ENCODE measurements at regions not wholly inside any gene's neighbourhood (a gene's known extent, or its start where the extent isn't known, plus 50 kb on each side); places are given as distances from the start of the nearest gene placed in this dataset.
"Not testable (repeated sequence)": the region's sequence is repeated elsewhere in the genome, so short reads cannot be mapped to it uniquely, and the experiment has no call there.

GRCh38 chr10:131363416-131363815 lies 51.9 kb upstream of the TCERG1L start:
- DNase-seq (ENCODE audit: low spot score): no peak
- intact Hi-C loops (cut with DNase I): no loop called here

- DNase-seq (ENCODE audit: low spot score): no peak
- intact Hi-C loops (cut with DNase I): no loop called here
Observed at GRCh38 chr10:131371571-131371970, 60.0 kb upstream of the TCERG1L start.

GRCh38 chr10:131381576-131381975 lies 70.1 kb upstream of the TCERG1L start:
- intact Hi-C loops (cut with DNase I): no loop called here
- no peak for DNase-seq (ENCODE audit: low spot score)

GRCh38 chr10:131385161-131385872 lies 73.8 kb upstream of the TCERG1L start:
- intact Hi-C loops (cut with DNase I); DNase-seq (ENCODE audit: low spot score): not testable (repeated sequence)

GRCh38 chr10:131387018-131387529 lies 75.6 kb upstream of the TCERG1L start:
- no peak for DNase-seq (ENCODE audit: low spot score)
- intact Hi-C loops (cut with DNase I): no loop called here

- no peak for DNase-seq (ENCODE audit: low spot score)
- intact Hi-C loops (cut with DNase I): no loop called here
Observed at GRCh38 chr10:131391936-131392335, 80.4 kb upstream of the TCERG1L start.

GRCh38 chr10:131396121-131397050 lies 84.9 kb upstream of the TCERG1L start:
- intact Hi-C loops (cut with DNase I): no loop called here
- DNase-seq (ENCODE audit: low spot score): peak; percentile 25

GRCh38 chr10:131398166-131398565 lies 86.6 kb upstream of the TCERG1L start:
- DNase-seq (ENCODE audit: low spot score): peak; percentile 74
- intact Hi-C loops (cut with DNase I): no loop called here

GRCh38 chr10:131399981-131400380 lies 88.5 kb upstream of the TCERG1L start:
- DNase-seq (ENCODE audit: low spot score): no peak
- intact Hi-C loops (cut with DNase I): no loop called here

GRCh38 chr10:131400513-131400912 lies 89.0 kb upstream of the TCERG1L start:
- DNase-seq (ENCODE audit: low spot score): peak; percentile 36
- intact Hi-C loops (cut with DNase I): no loop called here

- intact Hi-C loops (cut with DNase I): no loop called here
- DNase-seq (ENCODE audit: low spot score): peak; percentile 80
Observed at GRCh38 chr10:131402771-131403650, 91.5 kb upstream of the TCERG1L start.

- intact Hi-C loops (cut with DNase I): no loop called here
- DNase-seq (ENCODE audit: low spot score): no peak
Observed at GRCh38 chr10:131403936-131404335, 92.4 kb upstream of the TCERG1L start.

- no peak for DNase-seq (ENCODE audit: low spot score)
- intact Hi-C loops (cut with DNase I): no loop called here
Observed at GRCh38 chr10:131404886-131405285, 93.4 kb upstream of the TCERG1L start.

- intact Hi-C loops (cut with DNase I): no loop called here
- no peak for DNase-seq (ENCODE audit: low spot score)
Observed at GRCh38 chr10:131406676-131407392, 95.3 kb upstream of the TCERG1L start.

GRCh38 chr10:131418681-131419080 lies 107.2 kb upstream of the TCERG1L start:
- DNase-seq (ENCODE audit: low spot score): no peak
- intact Hi-C loops (cut with DNase I): loop anchor here in 1 of 2 donors (10.0 kb wide), 1 partner anchor 1836 kb away; no protein-coding TSS in a partner anchor

GRCh38 chr10:131419797-131420196 lies 108.3 kb upstream of the TCERG1L start:
- intact Hi-C loops (cut with DNase I): loop anchor here in 1 of 2 donors (10.0 kb wide), 1 partner anchor 1835 kb away; no protein-coding TSS in a partner anchor
- DNase-seq (ENCODE audit: low spot score): no peak

- intact Hi-C loops (cut with DNase I): no loop called here
- DNase-seq (ENCODE audit: low spot score): no peak
Observed at GRCh38 chr10:131420867-131421266, 109.3 kb upstream of the TCERG1L start.

GRCh38 chr10:131421381-131421780 lies 109.9 kb upstream of the TCERG1L start:
- no peak for DNase-seq (ENCODE audit: low spot score)
- intact Hi-C loops (cut with DNase I): no loop called here

- peak; percentile 62 for DNase-seq (ENCODE audit: low spot score)
- intact Hi-C loops (cut with DNase I): no loop called here
Observed at GRCh38 chr10:131422731-131423130, 111.2 kb upstream of the TCERG1L start.

All from posterior vena cava (tissue), 2 donors.